IMR-90 (cell line): ENCODE measurements at regions not wholly inside any gene's neighbourhood (a gene's known extent, or its start where the extent isn't known, plus 50 kb on each side); places are given as distances from the start of the nearest gene placed in this dataset.

ENCODE experiments used
- ATAC-seq: fragments of 200-7000 bp; cut with Tn5 transposase; 2 replicates; pipeline ENCODE4 v1.9.1; 2020; ENCODE audit warnings: low read depth, mild to moderate bottlenecking, moderate library complexity
- BruUV-seq: library from RNA; stranded (reverse); fragments of 400-500 nt; replicated peaks from 2 replicates; lab custom pipeline; 2021; lab: Mats Ljungman, UMichigan
- CTCF ChIA-PET: fragments of 300-600 bp; formaldehyde crosslinking; extraction: SDS; loops from one replicate; lab custom pipeline; 2021; ENCODE audit warnings: antibody characterized with exemption; lab: Yijun Ruan, JAX
- POLR2A ChIA-PET: fragments of 300-600 bp; sonication (Branson Sonifier 250); formaldehyde crosslinking; loops from one replicate; lab custom pipeline; 2022; ENCODE audit warnings: antibody characterized with exemption; ENCODE audit not compliant: unreplicated experiment; lab: Charles Lee
- DNase-seq: peaks from one replicate; pipeline ENCODE4 v3.0.0; 2013
- H2AFZ ChIP-seq: replicated peaks from 2 replicates; pipeline ENCODE3; 2013; ENCODE audit warnings: low read length, mild to moderate bottlenecking; ENCODE audit not compliant: poor library complexity
- H2AK5ac ChIP-seq: 2 replicates; pipeline ENCODE4 v1.6.1; 2013; ENCODE audit warnings: low read depth, low read length, inconsistent platforms
- H2AK9ac ChIP-seq: replicated peaks from 2 replicates; pipeline ENCODE3; 2013; ENCODE audit warnings: mild to moderate bottlenecking, low read depth, low read length, moderate library complexity; ENCODE audit not compliant: poor library complexity
- H2BK120ac ChIP-seq: 2 replicates; pipeline ENCODE4 v1.6.1; 2013; ENCODE audit warnings: low read depth, low read length, inconsistent platforms
- H2BK15ac ChIP-seq: 3 replicates; pipeline ENCODE4 v1.6.1; 2013; ENCODE audit warnings: low read depth, low read length, inconsistent platforms
- H2BK20ac ChIP-seq: 2 replicates; pipeline ENCODE4 v1.6.1; 2013; ENCODE audit warnings: low read depth, mild to moderate bottlenecking, inconsistent platforms, low read length, moderate library complexity
- H2BK5ac ChIP-seq: 2 replicates; pipeline ENCODE4 v1.6.1; 2013; ENCODE audit warnings: mild to moderate bottlenecking, low read depth, low read length, inconsistent platforms; ENCODE audit not compliant: poor library complexity, severe bottlenecking
- H3K14ac ChIP-seq: replicated peaks from 2 replicates; pipeline ENCODE4 v1.6.1; 2013; ENCODE audit warnings: low read depth, low read length, inconsistent platforms
- H3K18ac ChIP-seq: 2 replicates; pipeline ENCODE4 v1.6.1; 2013; ENCODE audit warnings: low read depth, low read length, control low read depth
- H3K23ac ChIP-seq: 2 replicates; pipeline ENCODE4 v1.6.1; 2013; ENCODE audit warnings: low read depth, low read length, inconsistent platforms
- H3K27ac ChIP-seq: 2 replicates; pipeline ENCODE4 v1.5.1; 2013; ENCODE audit warnings: mild to moderate bottlenecking, control low read depth, low read length; ENCODE audit not compliant: insufficient read depth
- H3K27me3 ChIP-seq: 2 replicates; pipeline ENCODE4 v1.6.1; 2013; ENCODE audit warnings: low read length; ENCODE audit not compliant: control insufficient read depth, insufficient read depth
- H3K36me3 ChIP-seq: 2 replicates; pipeline ENCODE4 v1.6.1; 2013; ENCODE audit warnings: low read length, mixed read lengths; ENCODE audit not compliant: control insufficient read depth, insufficient read depth
- H3K4ac ChIP-seq: 2 replicates; pipeline ENCODE4 v1.6.1; 2013; ENCODE audit warnings: low read depth, low read length, inconsistent platforms
- H3K4me1 ChIP-seq: 2 replicates; pipeline ENCODE4 v1.6.1; 2013; ENCODE audit warnings: low read length, mixed read lengths; ENCODE audit not compliant: control insufficient read depth, insufficient read depth
- H3K4me2 ChIP-seq: 2 replicates; pipeline ENCODE4 v1.6.1; 2013; ENCODE audit warnings: low read depth, mild to moderate bottlenecking, control low read depth, low read length, moderate library complexity
- H3K4me3 ChIP-seq: 2 replicates; pipeline ENCODE4 v1.5.1; 2013; ENCODE audit warnings: low read depth, mild to moderate bottlenecking, control low read depth, low read length, moderate library complexity; ENCODE audit not compliant: insufficient read depth
- H3K56ac ChIP-seq: 2 replicates; pipeline ENCODE4 v1.6.1; 2013; ENCODE audit warnings: low read length, inconsistent platforms; ENCODE audit not compliant: insufficient read depth; ENCODE audit errors: extremely low read depth
- H3K79me1 ChIP-seq, 2 experiments: 2 replicates each; pipeline ENCODE4 v1.6.1; 2013; ENCODE audit warnings: low read length in 2 of 2, inconsistent platforms in 1 of 2, low read depth in 1 of 2
- H3K9ac ChIP-seq: 2 replicates; pipeline ENCODE4 v1.6.1; 2013; ENCODE audit warnings: low read depth, low read length, control low read depth
- H3K9me1 ChIP-seq: 2 replicates; pipeline ENCODE4 v1.6.1; 2013; ENCODE audit warnings: low read length, inconsistent platforms; ENCODE audit not compliant: insufficient read depth
- H3K9me3 ChIP-seq: 2 replicates; pipeline ENCODE4 v1.6.1; 2013; ENCODE audit warnings: low read length; ENCODE audit not compliant: control insufficient read depth, insufficient read depth
- H4K20me1 ChIP-seq: 2 replicates; pipeline ENCODE4 v1.6.1; 2013; ENCODE audit warnings: low read length, inconsistent platforms; ENCODE audit not compliant: insufficient read depth
- H4K5ac ChIP-seq: 2 replicates; pipeline ENCODE4 v1.6.1; 2013; ENCODE audit warnings: mild to moderate bottlenecking, low read depth, low read length, control low read depth
- H4K8ac ChIP-seq, 2 experiments: 2 replicates each; pipeline ENCODE4 v1.6.1; 2013; ENCODE audit warnings: low read depth in 2 of 2, low read length in 2 of 2, control low read depth in 1 of 2, inconsistent platforms in 1 of 2
- H4K91ac ChIP-seq: 2 replicates; pipeline ENCODE4 v1.6.1; 2013; ENCODE audit warnings: low read depth, low read length, inconsistent platforms; ENCODE audit not compliant: insufficient read depth
- BHLHE40 ChIP-seq: fragments of 150-350 bp; IDR thresholded peaks from 2 replicates; pipeline ENCODE4 v1.6.1; 2016; ENCODE audit warnings: mild to moderate bottlenecking, low read depth, low read length
- CEBPB ChIP-seq: IDR thresholded peaks from 2 replicates; pipeline ENCODE4 v1.6.1; 2012; ENCODE audit warnings: low read depth, low read length, improper control_type of control experiment
- CHD1 ChIP-seq: IDR thresholded peaks from 2 replicates; pipeline ENCODE4 v1.6.1; 2012; ENCODE audit warnings: low read depth, low read length, improper control_type of control experiment
- FOS ChIP-seq: fragments of 150-350 bp; IDR thresholded peaks from 2 replicates; pipeline ENCODE4 v1.6.1; 2016; ENCODE audit warnings: low read depth, low read length
- MAFK ChIP-seq: IDR thresholded peaks from 2 replicates; pipeline ENCODE4 v1.6.1; 2012; ENCODE audit warnings: low read depth, low read length, improper control_type of control experiment
- MAZ ChIP-seq: IDR thresholded peaks from 2 replicates; pipeline ENCODE4 v1.6.1; 2012; ENCODE audit warnings: low read depth, mild to moderate bottlenecking, low read length, improper control_type of control experiment, moderate library complexity, borderline replicate concordance
- MXI1 ChIP-seq: IDR thresholded peaks from 2 replicates; pipeline ENCODE4 v1.6.1; 2012; ENCODE audit warnings: low read depth, mild to moderate bottlenecking, low read length, moderate library complexity, borderline replicate concordance
- NFE2L2 ChIP-seq: fragments of 150-350 bp; IDR thresholded peaks from 2 replicates; pipeline ENCODE4 v1.6.1; 2016; ENCODE audit warnings: low read depth, mild to moderate bottlenecking, low read length
- POLR2A ChIP-seq: IDR thresholded peaks from 2 replicates; pipeline ENCODE4 v1.6.1; 2012; ENCODE audit warnings: mild to moderate bottlenecking, low read depth, low read length
- RAD21 ChIP-seq: IDR thresholded peaks from 2 replicates; pipeline ENCODE4 v1.6.1; 2012; ENCODE audit warnings: low read length, improper control_type of control experiment
- RCOR1 ChIP-seq: IDR thresholded peaks from 2 replicates; pipeline ENCODE4 v1.6.1; 2012; ENCODE audit warnings: mild to moderate bottlenecking, low read length, improper control_type of control experiment; ENCODE audit not compliant: insufficient replicate concordance
- RFX5 ChIP-seq: IDR thresholded peaks from 2 replicates; pipeline ENCODE4 v1.8.0; 2012; ENCODE audit warnings: low read depth, mild to moderate bottlenecking, low read length, moderate library complexity
- SMC3 ChIP-seq: fragments of 150-350 bp; IDR thresholded peaks from 2 replicates; pipeline ENCODE4 v1.6.1; 2016; ENCODE audit warnings: low read depth, mild to moderate bottlenecking, antibody characterized with exemption, low read length, moderate library complexity
- WGBS, 2 experiments: methylation state at CpG; one replicate each; pipeline versions ENCODE4 v1.1.5 to v1.1.7; 2013; ENCODE audit warnings: missing lambda C conversion rate in 2 of 2; ENCODE audit not compliant: insufficient read length in 1 of 2; ENCODE audit errors: extremely low coverage in 2 of 2; 5-methylcytosine and 5-hydroxymethylcytosine counted together
- dilution Hi-C: fragments of 300-500 bp; cut with HindIII; formaldehyde crosslinking; loops from one replicate; pipeline ENCODE4 v1.14.3; 2018; ENCODE audit warnings: low sequenced_read_pairs; ENCODE audit not compliant: unreplicated experiment
- in situ Hi-C: fragments of 300-500 bp; cut with MboI; formaldehyde crosslinking; loops from 3 replicates; pipeline ENCODE4 v1.14.3; 2019; ENCODE audit warnings: low sequenced_read_pairs, inconsistent platforms, mixed read lengths
- intact Hi-C: fragments of 100-400 bp; cut with micrococcal nuclease; formaldehyde crosslinking; loops from 2 replicates; pipeline ENCODE4 v1.10.0; 2022
- TF ChIP-seq, protein P1 (sequence below): conservative IDR thresholded peaks from 2 replicates; pipeline ENCODE4 v1.5.1; 2012; ENCODE audit warnings: mild to moderate bottlenecking, low read depth, low read length, improper control_type of control experiment
- TF ChIP-seq, protein P2 (sequence below): fragments of 150-350 bp; IDR thresholded peaks from 2 replicates; pipeline ENCODE4 v1.6.1; 2017; ENCODE audit warnings: mild to moderate bottlenecking, antibody characterized with exemption, low read length, low read depth
- TF ChIP-seq, protein P3 (sequence below): fragments of 150-350 bp; IDR thresholded peaks from 2 replicates; pipeline ENCODE4 v1.6.1; 2016; ENCODE audit warnings: low read depth, mild to moderate bottlenecking, low read length, moderate library complexity, borderline replicate concordance

DNA sequence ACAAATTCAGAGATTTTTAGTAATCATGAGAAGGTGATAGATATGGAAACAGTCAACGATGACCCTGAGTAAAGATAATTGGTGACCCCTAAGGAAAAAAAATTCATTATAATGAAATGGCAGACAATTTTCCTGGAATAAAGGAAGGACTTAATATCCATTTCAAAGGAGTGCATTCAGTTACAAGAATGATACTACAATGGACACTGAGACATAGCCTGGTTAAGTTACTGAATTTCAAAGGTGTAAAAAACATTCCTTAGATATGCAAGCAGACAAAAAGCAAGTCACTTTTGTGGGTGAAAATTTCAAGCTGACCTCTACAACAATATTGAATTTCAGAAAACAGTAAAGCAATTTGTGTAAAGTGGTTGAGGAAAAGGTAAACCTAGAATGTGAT is 1012.5 kb upstream of the SEMA6A start:
- H4K5ac ChIP-seq, result no peak overlapping the region
- H3K4me2 ChIP-seq, result no peak overlapping the region
- DNase-seq (no peak), ATAC-seq (no peak)
- no peak for TF ChIP-seq MXI1
- no peak for TF ChIP-seq RAD21
- no peak for TF ChIP-seq SMC3
- TF ChIP-seq, protein P1, sequence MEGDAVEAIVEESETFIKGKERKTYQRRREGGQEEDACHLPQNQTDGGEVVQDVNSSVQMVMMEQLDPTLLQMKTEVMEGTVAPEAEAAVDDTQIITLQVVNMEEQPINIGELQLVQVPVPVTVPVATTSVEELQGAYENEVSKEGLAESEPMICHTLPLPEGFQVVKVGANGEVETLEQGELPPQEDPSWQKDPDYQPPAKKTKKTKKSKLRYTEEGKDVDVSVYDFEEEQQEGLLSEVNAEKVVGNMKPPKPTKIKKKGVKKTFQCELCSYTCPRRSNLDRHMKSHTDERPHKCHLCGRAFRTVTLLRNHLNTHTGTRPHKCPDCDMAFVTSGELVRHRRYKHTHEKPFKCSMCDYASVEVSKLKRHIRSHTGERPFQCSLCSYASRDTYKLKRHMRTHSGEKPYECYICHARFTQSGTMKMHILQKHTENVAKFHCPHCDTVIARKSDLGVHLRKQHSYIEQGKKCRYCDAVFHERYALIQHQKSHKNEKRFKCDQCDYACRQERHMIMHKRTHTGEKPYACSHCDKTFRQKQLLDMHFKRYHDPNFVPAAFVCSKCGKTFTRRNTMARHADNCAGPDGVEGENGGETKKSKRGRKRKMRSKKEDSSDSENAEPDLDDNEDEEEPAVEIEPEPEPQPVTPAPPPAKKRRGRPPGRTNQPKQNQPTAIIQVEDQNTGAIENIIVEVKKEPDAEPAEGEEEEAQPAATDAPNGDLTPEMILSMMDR, result no peak
- TF ChIP-seq, protein P2, sequence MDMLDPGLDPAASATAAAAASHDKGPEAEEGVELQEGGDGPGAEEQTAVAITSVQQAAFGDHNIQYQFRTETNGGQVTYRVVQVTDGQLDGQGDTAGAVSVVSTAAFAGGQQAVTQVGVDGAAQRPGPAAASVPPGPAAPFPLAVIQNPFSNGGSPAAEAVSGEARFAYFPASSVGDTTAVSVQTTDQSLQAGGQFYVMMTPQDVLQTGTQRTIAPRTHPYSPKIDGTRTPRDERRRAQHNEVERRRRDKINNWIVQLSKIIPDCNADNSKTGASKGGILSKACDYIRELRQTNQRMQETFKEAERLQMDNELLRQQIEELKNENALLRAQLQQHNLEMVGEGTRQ, result no peak
- TF ChIP-seq RCOR1, result no peak
- no peak for TF ChIP-seq MAFK
- TF ChIP-seq CHD1, result no peak
- TF ChIP-seq, protein P3, sequence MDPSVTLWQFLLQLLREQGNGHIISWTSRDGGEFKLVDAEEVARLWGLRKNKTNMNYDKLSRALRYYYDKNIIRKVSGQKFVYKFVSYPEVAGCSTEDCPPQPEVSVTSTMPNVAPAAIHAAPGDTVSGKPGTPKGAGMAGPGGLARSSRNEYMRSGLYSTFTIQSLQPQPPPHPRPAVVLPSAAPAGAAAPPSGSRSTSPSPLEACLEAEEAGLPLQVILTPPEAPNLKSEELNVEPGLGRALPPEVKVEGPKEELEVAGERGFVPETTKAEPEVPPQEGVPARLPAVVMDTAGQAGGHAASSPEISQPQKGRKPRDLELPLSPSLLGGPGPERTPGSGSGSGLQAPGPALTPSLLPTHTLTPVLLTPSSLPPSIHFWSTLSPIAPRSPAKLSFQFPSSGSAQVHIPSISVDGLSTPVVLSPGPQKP, result no peak
- no peak for TF ChIP-seq NFE2L2
- TF ChIP-seq BHLHE40, result no peak
- no peak for TF ChIP-seq MAZ
- TF ChIP-seq POLR2A, result no peak
- no peak for TF ChIP-seq RFX5
- no peak for TF ChIP-seq FOS
- TF ChIP-seq CEBPB, result no peak
- H3K56ac ChIP-seq, result no peak overlapping the region
- CTCF ChIA-PET, result no interaction called here
- no TSS peak for BruUV-seq
- H2BK120ac ChIP-seq, result no peak overlapping the region
- H3K4me1 ChIP-seq, result no peaks in the 10 kb centered on the region
- no peak overlapping the region for H3K14ac ChIP-seq
- no peak overlapping the region for H4K91ac ChIP-seq
- H2AK5ac ChIP-seq, result no peak overlapping the region
- H2AFZ ChIP-seq, result no peak overlapping the region
- no peak overlapping the region for H4K8ac ChIP-seq
- no peaks in the 10 kb centered on the region for H3K9me1 ChIP-seq
- no peak overlapping the region for H3K27ac ChIP-seq
- no peak overlapping the region for H3K18ac ChIP-seq
- H3K27me3 ChIP-seq, result no peaks in the 10 kb centered on the region
- in situ Hi-C loops, result no loop called here
- H3K23ac ChIP-seq, result no peak overlapping the region
- H2BK15ac ChIP-seq, result no peak overlapping the region
- no peak overlapping the region for H3K4ac ChIP-seq
- intact Hi-C loops, result no loop called here
- no peaks in the 10 kb centered on the region for H3K79me1 ChIP-seq
- no peak overlapping the region for H2BK5ac ChIP-seq
- H3K9ac ChIP-seq, result no peak overlapping the region
- no peak overlapping the region for H3K4me3 ChIP-seq
- H3K9me3 ChIP-seq, result no peaks in the 10 kb centered on the region
- H3K36me3 ChIP-seq, result no peaks in the 10 kb centered on the region
- no peaks in the 10 kb centered on the region for H4K20me1 ChIP-seq
- WGBS, 2 experiments, result no CpG with 5 or more reads among the region's 1 CpG
- POLR2A ChIA-PET, result no interaction called here
- dilution Hi-C loops, result no loop called here
- no peak overlapping the region for H2AK9ac ChIP-seq
- no peak overlapping the region for H2BK20ac ChIP-seq
